IMR-90 (cell line): ENCODE measurements at regions not wholly inside any gene's neighbourhood (a gene's known extent, or its start where the extent isn't known, plus 50 kb on each side); places are given as distances from the start of the nearest gene placed in this dataset.
A peak's percentile ranks its signal among the peaks of the same experiment; 100 is the strongest.

Experiments used
- ATAC-seq: fragments of 200-7000 bp; cut with Tn5 transposase; 2 replicates; pipeline ENCODE4 v1.9.1; 2020; ENCODE audit warnings: low read depth, mild to moderate bottlenecking, moderate library complexity
- BruUV-seq: library from RNA; stranded (reverse); fragments of 400-500 nt; replicated peaks from 2 replicates; lab custom pipeline; 2021; lab: Mats Ljungman, UMichigan
- CTCF ChIA-PET: fragments of 300-600 bp; formaldehyde crosslinking; extraction: SDS; loops from one replicate; lab custom pipeline; 2021; ENCODE audit warnings: antibody characterized with exemption; lab: Yijun Ruan, JAX
- POLR2A ChIA-PET: fragments of 300-600 bp; sonication (Branson Sonifier 250); formaldehyde crosslinking; loops from one replicate; lab custom pipeline; 2022; ENCODE audit warnings: antibody characterized with exemption; ENCODE audit not compliant: unreplicated experiment; lab: Charles Lee
- DNase-seq: peaks from one replicate; pipeline ENCODE4 v3.0.0; 2013
- H2AFZ ChIP-seq: replicated peaks from 2 replicates; pipeline ENCODE3; 2013; ENCODE audit warnings: low read length, mild to moderate bottlenecking; ENCODE audit not compliant: poor library complexity
- H2AK5ac ChIP-seq: 2 replicates; pipeline ENCODE4 v1.6.1; 2013; ENCODE audit warnings: low read depth, low read length, inconsistent platforms
- H2AK9ac ChIP-seq: replicated peaks from 2 replicates; pipeline ENCODE3; 2013; ENCODE audit warnings: mild to moderate bottlenecking, low read depth, low read length, moderate library complexity; ENCODE audit not compliant: poor library complexity
- H2BK120ac ChIP-seq: 2 replicates; pipeline ENCODE4 v1.6.1; 2013; ENCODE audit warnings: low read depth, low read length, inconsistent platforms
- H2BK15ac ChIP-seq: 3 replicates; pipeline ENCODE4 v1.6.1; 2013; ENCODE audit warnings: low read depth, low read length, inconsistent platforms
- H2BK20ac ChIP-seq: 2 replicates; pipeline ENCODE4 v1.6.1; 2013; ENCODE audit warnings: low read depth, mild to moderate bottlenecking, inconsistent platforms, low read length, moderate library complexity
- H2BK5ac ChIP-seq: 2 replicates; pipeline ENCODE4 v1.6.1; 2013; ENCODE audit warnings: mild to moderate bottlenecking, low read depth, low read length, inconsistent platforms; ENCODE audit not compliant: poor library complexity, severe bottlenecking
- H3K14ac ChIP-seq: replicated peaks from 2 replicates; pipeline ENCODE4 v1.6.1; 2013; ENCODE audit warnings: low read depth, low read length, inconsistent platforms
- H3K18ac ChIP-seq: 2 replicates; pipeline ENCODE4 v1.6.1; 2013; ENCODE audit warnings: low read depth, low read length, control low read depth
- H3K23ac ChIP-seq: 2 replicates; pipeline ENCODE4 v1.6.1; 2013; ENCODE audit warnings: low read depth, low read length, inconsistent platforms
- H3K27ac ChIP-seq: 2 replicates; pipeline ENCODE4 v1.5.1; 2013; ENCODE audit warnings: mild to moderate bottlenecking, control low read depth, low read length; ENCODE audit not compliant: insufficient read depth
- H3K27me3 ChIP-seq: 2 replicates; pipeline ENCODE4 v1.6.1; 2013; ENCODE audit warnings: low read length; ENCODE audit not compliant: control insufficient read depth, insufficient read depth
- H3K36me3 ChIP-seq: 2 replicates; pipeline ENCODE4 v1.6.1; 2013; ENCODE audit warnings: low read length, mixed read lengths; ENCODE audit not compliant: control insufficient read depth, insufficient read depth
- H3K4ac ChIP-seq: 2 replicates; pipeline ENCODE4 v1.6.1; 2013; ENCODE audit warnings: low read depth, low read length, inconsistent platforms
- H3K4me1 ChIP-seq: 2 replicates; pipeline ENCODE4 v1.6.1; 2013; ENCODE audit warnings: low read length, mixed read lengths; ENCODE audit not compliant: control insufficient read depth, insufficient read depth
- H3K4me2 ChIP-seq: 2 replicates; pipeline ENCODE4 v1.6.1; 2013; ENCODE audit warnings: low read depth, mild to moderate bottlenecking, control low read depth, low read length, moderate library complexity
- H3K4me3 ChIP-seq: 2 replicates; pipeline ENCODE4 v1.5.1; 2013; ENCODE audit warnings: low read depth, mild to moderate bottlenecking, control low read depth, low read length, moderate library complexity; ENCODE audit not compliant: insufficient read depth
- H3K56ac ChIP-seq: 2 replicates; pipeline ENCODE4 v1.6.1; 2013; ENCODE audit warnings: low read length, inconsistent platforms; ENCODE audit not compliant: insufficient read depth; ENCODE audit errors: extremely low read depth
- H3K79me1 ChIP-seq, 2 experiments: 2 replicates each; pipeline ENCODE4 v1.6.1; 2013; ENCODE audit warnings: low read length in 2 of 2, inconsistent platforms in 1 of 2, low read depth in 1 of 2
- H3K9ac ChIP-seq: 2 replicates; pipeline ENCODE4 v1.6.1; 2013; ENCODE audit warnings: low read depth, low read length, control low read depth
- H3K9me1 ChIP-seq: 2 replicates; pipeline ENCODE4 v1.6.1; 2013; ENCODE audit warnings: low read length, inconsistent platforms; ENCODE audit not compliant: insufficient read depth
- H3K9me3 ChIP-seq: 2 replicates; pipeline ENCODE4 v1.6.1; 2013; ENCODE audit warnings: low read length; ENCODE audit not compliant: control insufficient read depth, insufficient read depth
- H4K20me1 ChIP-seq: 2 replicates; pipeline ENCODE4 v1.6.1; 2013; ENCODE audit warnings: low read length, inconsistent platforms; ENCODE audit not compliant: insufficient read depth
- H4K5ac ChIP-seq: 2 replicates; pipeline ENCODE4 v1.6.1; 2013; ENCODE audit warnings: mild to moderate bottlenecking, low read depth, low read length, control low read depth
- H4K8ac ChIP-seq, 2 experiments: 2 replicates each; pipeline ENCODE4 v1.6.1; 2013; ENCODE audit warnings: low read depth in 2 of 2, low read length in 2 of 2, control low read depth in 1 of 2, inconsistent platforms in 1 of 2
- H4K91ac ChIP-seq: 2 replicates; pipeline ENCODE4 v1.6.1; 2013; ENCODE audit warnings: low read depth, low read length, inconsistent platforms; ENCODE audit not compliant: insufficient read depth
- POLR2A ChIP-seq: IDR thresholded peaks from 2 replicates; pipeline ENCODE4 v1.6.1; 2012; ENCODE audit warnings: mild to moderate bottlenecking, low read depth, low read length
- WGBS, 2 experiments: methylation state at CpG; one replicate each; pipeline versions ENCODE4 v1.1.5 to v1.1.7; 2013; ENCODE audit warnings: missing lambda C conversion rate in 2 of 2; ENCODE audit not compliant: insufficient read length in 1 of 2; ENCODE audit errors: extremely low coverage in 2 of 2; 5-methylcytosine and 5-hydroxymethylcytosine counted together
- dilution Hi-C: fragments of 300-500 bp; cut with HindIII; formaldehyde crosslinking; loops from one replicate; pipeline ENCODE4 v1.14.3; 2018; ENCODE audit warnings: low sequenced_read_pairs; ENCODE audit not compliant: unreplicated experiment
- in situ Hi-C: fragments of 300-500 bp; cut with MboI; formaldehyde crosslinking; loops from 3 replicates; pipeline ENCODE4 v1.14.3; 2019; ENCODE audit warnings: low sequenced_read_pairs, inconsistent platforms, mixed read lengths
- intact Hi-C: fragments of 100-400 bp; cut with micrococcal nuclease; formaldehyde crosslinking; loops from 2 replicates; pipeline ENCODE4 v1.10.0; 2022

GRCh38 chr11:121887569-121887968 is 228.4 kb downstream of the BLID start:
- POLR2A ChIA-PET, result interaction anchor here (0.6 kb wide), 1 partner anchor 265 kb away, joined by 4 read pairs; no protein-coding TSS in a partner anchor
- dilution Hi-C loops, result no loop called here
- no peak overlapping the region for H2BK20ac ChIP-seq
- 0 out of 2 replicates have a peak, but pooled peaks cover 3% of the 10 kb centered on the region for H3K9me1 ChIP-seq
- 100% methylated on average over 1 of the region's 3 CpGs; no CpG with 5 or more reads in 1 of the 2 experiments for WGBS, 2 experiments
- H3K18ac ChIP-seq, result no peak overlapping the region
- H4K8ac ChIP-seq, result no peak overlapping the region
- peak overlapping the region; percentile 18; the same call in 1 of the 2 replicates for H2BK120ac ChIP-seq
- H3K9ac ChIP-seq, result no peak overlapping the region
- no peaks in the 10 kb centered on the region for H4K20me1 ChIP-seq
- CTCF ChIA-PET, result no interaction called here
- H3K27ac ChIP-seq, result no peak overlapping the region
- 0 out of 2 replicates have a peak overlapping the region, but pooled peaks have one; percentile 13 for H3K23ac ChIP-seq
- in situ Hi-C loops, result no loop called here
- no TSS peak for BruUV-seq
- no peak overlapping the region for H2BK15ac ChIP-seq
- peaks cover 11% of the 10 kb centered on the region; the same call in 1 of the 2 replicates for H3K4me1 ChIP-seq
- no peak for ATAC-seq
- H3K4ac ChIP-seq, result no peak overlapping the region
- no peaks in the 10 kb centered on the region for H3K9me3 ChIP-seq
- no peak overlapping the region for H2BK5ac ChIP-seq
- H2AFZ ChIP-seq, result no peak overlapping the region
- H2AK5ac ChIP-seq, result no peak overlapping the region
- no peak overlapping the region for H3K56ac ChIP-seq
- no peak overlapping the region for H3K4me3 ChIP-seq
- no peak overlapping the region for H3K14ac ChIP-seq
- intact Hi-C loops, result no loop called here
- no peaks in the 10 kb centered on the region for H3K79me1 ChIP-seq
- H4K5ac ChIP-seq, result no peak overlapping the region
- no peaks in the 10 kb centered on the region for H3K36me3 ChIP-seq
- TF ChIP-seq POLR2A, result no peak
- H2AK9ac ChIP-seq, result no peak overlapping the region
- no peak overlapping the region for H4K91ac ChIP-seq
- no peaks in the 10 kb centered on the region for H3K27me3 ChIP-seq
- H3K4me2 ChIP-seq, result no peak overlapping the region
- DNase-seq, result no peak
